C4-2B (cell line): ENCODE measurements at regions not wholly inside any gene's neighbourhood (a gene's known extent, or its start where the extent isn't known, plus 50 kb on each side); places are given as distances from the start of the nearest gene placed in this dataset.

Experiments
- CTCF ChIP-seq: fragments of 450-650 bp; conservative IDR thresholded peaks from 2 replicates; pipeline ENCODE4 v1.5.1; 2017; ENCODE audit warnings: mild to moderate bottlenecking
- ZFX ChIP-seq: fragments of 450-650 bp; IDR thresholded peaks from 2 replicates; pipeline ENCODE4 v1.6.1; 2017

GRCh38 chr5:172554562-172554961 is 86.5 kb upstream of the NEURL1B start:
- TF ChIP-seq CTCF (no peak), ZFX (no peak)
